Sciatic nerve (tissue), 2 donors: ENCODE measurements at regions not wholly inside any gene's neighbourhood (a gene's known extent, or its start where the extent isn't known, plus 50 kb on each side); places are given as distances from the start of the nearest gene placed in this dataset.
"Not testable (repeated sequence)": the region's sequence is repeated elsewhere in the genome, so short reads cannot be mapped to it uniquely, and the experiment has no call there.

Experiments
- ATAC-seq: fragments of 200-7000 bp; cut with Tn5 transposase; one replicate; pipeline ENCODE4 v1.9.1; 2020; ENCODE audit warnings: mild to moderate bottlenecking, moderate library complexity
- DNase-seq: peaks from one replicate; pipeline ENCODE4 v3.0.0-alpha.2; 2020; ENCODE audit warnings: low spot score
- intact Hi-C: fragments of 100-400 bp; cut with DNase I; formaldehyde crosslinking; loops from one replicate; pipeline ENCODE4 v1.14.2; 2022
- donor health status: DM: no; HTN: no; CAD: no.
- donor health status: DM: no; HTN: no; CAD: no.

DNA sequence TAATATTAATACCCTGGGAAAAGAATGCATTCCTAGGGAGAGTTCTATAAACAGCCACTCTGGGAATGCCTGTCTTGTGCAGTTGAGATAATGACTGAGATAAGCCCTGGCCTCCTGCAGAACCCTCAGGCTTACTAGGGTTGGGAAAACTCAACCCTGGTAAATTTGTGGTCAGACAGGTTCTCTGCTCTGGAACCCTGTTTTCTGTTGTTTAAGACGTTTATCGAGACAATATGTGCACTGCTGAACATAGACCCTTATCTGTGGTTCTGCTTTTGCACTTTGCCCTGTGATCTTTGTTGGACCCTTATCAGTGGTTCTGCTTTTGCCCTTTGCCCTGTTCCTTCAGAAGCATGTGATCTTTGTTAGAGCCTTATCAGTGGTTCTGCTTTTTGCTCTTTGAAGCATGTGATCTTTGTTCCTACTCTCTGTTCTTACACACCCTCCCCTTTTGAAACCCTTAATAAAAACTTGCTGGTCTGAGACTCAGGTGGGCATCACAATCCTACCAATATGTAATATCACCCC, 2754.0 kb downstream of the PCDH9 start:
- ATAC-seq, intact Hi-C loops, DNase-seq: not testable (repeated sequence)

DNA sequence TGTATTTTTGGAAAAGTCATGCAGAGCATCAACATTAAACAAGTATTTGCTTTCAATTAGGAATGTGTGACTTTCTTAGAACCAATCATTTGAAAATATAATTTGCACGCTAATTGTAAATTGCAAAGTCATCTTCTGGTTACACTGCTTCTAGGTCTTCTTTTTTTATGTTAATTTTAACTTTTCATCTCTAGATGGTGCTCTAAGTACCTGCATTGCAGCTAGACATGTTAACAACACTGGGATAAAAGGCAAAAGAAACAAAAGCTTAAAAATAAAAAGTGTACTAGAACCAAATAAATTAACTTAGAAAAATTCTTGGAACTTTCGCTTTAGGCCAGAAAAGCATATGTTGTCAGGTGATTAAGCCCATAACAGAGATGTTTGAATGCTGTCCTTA, 2758.2 kb downstream of the PCDH9 start:
- ATAC-seq: no peak
- intact Hi-C loops: no loop called here
- DNase-seq: no peak

DNA sequence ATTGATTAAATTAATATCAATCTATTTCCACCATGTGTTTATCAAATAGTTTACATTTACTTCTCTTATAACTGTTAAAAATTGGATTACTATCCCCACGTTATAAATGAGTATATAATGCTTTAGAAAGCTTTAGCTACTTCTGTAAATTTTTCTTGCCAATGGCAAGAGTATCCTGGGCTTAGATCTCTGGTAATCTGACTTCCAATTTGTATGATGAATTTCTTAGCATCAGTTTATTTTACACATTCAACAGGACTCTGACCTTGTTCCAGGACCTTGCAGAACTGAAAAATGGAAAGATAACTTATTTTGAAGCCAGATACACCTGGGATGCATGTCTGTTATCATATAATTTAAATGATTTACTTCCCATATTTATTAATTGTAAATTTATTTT, 2759.4 kb downstream of the PCDH9 start:
- DNase-seq (no peak), ATAC-seq (no peak)
- intact Hi-C loops: no loop called here

DNA sequence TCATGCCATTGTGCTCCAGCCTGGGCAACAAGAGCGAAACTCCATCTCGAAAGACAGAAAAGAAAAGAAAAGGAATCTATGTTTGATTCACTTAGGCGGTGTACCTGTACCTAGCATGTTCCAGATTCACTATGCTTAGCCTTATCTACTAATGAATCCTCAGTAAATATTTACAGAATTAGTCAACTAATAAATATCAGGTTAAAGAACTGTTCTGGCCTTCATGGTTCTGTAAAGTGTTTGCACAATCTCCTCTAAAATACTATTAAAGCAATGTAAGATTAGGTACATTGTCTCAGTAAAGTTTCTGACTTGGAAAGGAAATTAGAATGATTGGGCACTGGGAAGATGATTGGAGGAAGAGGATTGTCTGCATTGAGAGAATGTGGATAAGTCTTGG, 2770.4 kb downstream of the PCDH9 start:
- DNase-seq (no peak), ATAC-seq (no peak)
- intact Hi-C loops: no loop called here

DNA sequence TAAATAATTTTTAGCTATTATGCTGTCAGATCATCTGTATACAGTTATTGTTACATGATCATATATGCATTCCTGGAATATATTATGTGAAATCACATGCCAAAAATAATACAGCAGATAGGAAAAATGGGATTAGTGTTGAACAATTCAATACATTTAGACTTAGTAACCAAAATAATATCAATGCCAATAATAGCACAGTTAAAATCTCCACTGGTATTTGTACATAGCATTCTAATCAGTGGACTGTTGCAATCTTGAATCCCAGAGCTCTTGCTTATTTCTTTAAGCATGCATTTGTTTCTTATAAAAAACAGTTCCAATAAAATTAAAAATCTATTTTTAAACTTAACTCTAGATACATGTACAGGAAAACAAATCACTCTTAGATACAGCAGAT, 2772.2 kb downstream of the PCDH9 start:
- ATAC-seq (no peak), DNase-seq (no peak)
- intact Hi-C loops: no loop called here

DNA sequence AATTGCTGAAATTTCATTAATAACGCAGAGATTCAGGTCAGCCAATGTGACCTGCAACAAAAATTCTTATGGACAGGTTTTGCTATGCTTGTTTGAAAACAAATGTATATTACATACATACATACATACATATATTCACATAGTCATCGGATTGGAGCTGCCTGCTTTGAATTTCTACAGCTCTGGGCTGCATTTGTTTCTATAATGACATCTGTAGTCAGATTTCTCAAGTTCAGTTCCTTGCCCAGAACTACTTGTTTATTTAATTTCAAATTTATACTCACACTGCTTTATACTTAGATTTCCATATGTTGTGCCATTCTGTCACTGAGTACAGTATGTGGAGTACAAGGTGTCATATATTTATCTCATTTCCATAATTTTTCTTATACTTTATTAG, 2775.0 kb downstream of the PCDH9 start:
- intact Hi-C loops: no loop called here
- ATAC-seq: no peak

DNA sequence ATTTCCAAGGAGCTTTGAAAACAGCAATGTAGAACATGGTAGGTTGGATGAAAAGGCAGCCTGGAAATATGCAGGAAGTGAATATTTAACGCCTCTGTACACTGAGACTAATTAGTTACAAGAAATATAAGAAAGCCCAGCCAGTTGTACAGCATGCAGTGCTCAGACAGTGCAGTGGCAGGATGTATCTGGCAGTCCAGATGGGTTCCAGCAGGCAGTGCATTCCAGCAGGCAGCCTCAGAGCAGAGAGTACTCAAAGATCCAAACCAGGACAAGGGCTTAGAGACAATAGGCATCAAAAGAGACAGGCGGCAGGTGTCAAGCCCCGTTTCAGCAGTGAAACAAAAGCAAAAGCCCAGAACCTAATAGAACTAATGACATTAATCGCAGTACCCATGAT, 2776.3 kb downstream of the PCDH9 start:
- DNase-seq: no peak
- ATAC-seq: no peak
- intact Hi-C loops: no loop called here

More for the DNA sequence above, 2775.0 kb downstream of the PCDH9 start:
- DNase-seq: no peak

DNA sequence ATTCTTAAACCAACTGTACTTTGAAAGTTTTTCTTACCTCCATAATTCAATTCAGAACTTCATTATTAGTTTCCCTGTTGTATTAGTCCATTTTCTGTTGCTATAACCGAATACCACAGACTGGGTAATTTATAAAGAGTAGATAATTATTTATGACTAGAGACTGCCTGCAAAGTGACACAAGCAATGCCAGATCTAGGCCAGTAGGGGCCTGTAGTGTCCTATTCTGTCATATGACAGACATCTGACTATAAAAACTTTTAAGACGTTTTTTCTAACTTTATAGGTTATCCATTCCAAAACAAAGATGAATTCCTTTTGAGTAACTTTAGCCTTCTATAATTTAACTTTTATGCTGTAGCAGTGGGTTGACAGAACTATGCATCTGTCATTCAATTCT, 2783.8 kb downstream of the PCDH9 start:
- ATAC-seq (no peak), DNase-seq (no peak)
- intact Hi-C loops: no loop called here

DNA sequence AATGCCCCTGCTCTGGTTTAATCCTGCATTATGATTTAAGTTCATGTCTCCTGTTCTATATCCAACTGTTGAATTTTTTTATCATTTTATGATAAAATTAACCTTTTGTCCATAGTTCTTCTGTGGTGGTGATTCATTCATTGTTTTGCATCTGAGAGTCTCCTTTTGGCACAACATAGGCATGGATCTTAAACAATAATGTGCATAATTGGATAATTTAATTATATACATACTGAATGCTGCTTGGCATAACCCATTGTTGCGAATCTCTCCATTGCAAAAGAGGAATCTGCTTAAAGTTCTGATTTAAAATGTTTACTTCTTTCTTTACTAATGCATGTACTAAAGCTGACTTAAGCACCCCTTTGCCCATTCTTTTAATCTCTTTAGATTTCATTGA, 2788.4 kb downstream of the PCDH9 start:
- intact Hi-C loops: no loop called here
- ATAC-seq (no peak), DNase-seq (no peak)

DNA sequence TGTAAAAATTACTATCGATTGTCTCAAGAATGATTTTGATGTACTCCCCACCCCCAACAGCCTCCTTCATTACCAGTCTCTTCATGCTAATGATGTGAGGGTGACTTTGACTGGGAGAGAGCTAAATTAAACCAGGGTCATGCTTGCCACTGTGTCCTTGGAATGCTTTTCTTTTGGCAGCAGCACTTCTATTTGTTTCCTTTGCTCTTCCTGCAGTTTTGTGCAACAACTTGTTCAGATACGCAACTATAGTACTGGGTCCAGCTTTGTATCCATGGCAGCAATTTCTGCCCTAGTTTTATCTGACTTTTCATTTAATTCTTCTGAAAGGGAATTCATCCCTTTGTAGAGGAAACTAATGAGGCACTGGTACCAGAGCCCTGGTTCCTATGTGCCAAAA, 2792.1 kb downstream of the PCDH9 start:
- no peak for ATAC-seq
- intact Hi-C loops: no loop called here
- DNase-seq: no peak

DNA sequence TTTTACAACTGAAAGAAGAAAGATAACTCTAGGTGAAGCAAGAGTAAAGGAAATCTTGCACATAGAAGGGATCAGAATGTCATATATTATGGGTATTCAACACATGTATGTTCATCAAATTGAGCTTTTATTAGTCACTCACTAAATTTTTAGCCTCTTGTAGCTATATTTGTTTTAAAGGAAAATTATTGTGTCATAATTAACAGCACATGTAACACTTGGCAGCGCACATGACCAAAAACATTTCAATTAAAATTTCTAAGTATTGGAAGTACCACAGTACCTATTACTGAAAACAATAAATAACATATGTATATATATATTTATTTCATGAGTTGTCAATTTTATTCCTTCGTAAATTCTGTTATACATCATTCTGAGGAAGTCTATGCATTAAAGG, 2800.4 kb downstream of the PCDH9 start:
- intact Hi-C loops: no loop called here
- ATAC-seq (no peak), DNase-seq (no peak)

DNA sequence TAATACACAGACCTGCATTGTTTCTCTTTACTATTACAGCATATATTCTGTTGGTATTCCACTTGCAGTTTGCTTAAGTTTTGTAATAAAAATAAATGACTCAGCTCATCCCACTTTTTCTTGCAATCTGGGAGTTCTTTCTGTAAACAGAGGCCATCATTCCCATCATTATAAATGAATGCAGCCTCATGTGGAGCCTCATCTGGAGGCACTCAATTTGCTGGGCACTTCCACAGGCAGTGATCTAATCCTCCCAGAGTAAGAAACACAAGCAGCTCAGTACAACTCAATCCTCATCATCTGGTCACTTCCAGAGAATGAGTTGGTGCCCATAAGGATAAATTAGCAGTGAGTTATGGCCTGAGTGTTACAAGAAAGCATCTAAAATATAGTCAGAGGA, 2801.9 kb downstream of the PCDH9 start:
- intact Hi-C loops: no loop called here
- ATAC-seq (no peak), DNase-seq (no peak)

DNA sequence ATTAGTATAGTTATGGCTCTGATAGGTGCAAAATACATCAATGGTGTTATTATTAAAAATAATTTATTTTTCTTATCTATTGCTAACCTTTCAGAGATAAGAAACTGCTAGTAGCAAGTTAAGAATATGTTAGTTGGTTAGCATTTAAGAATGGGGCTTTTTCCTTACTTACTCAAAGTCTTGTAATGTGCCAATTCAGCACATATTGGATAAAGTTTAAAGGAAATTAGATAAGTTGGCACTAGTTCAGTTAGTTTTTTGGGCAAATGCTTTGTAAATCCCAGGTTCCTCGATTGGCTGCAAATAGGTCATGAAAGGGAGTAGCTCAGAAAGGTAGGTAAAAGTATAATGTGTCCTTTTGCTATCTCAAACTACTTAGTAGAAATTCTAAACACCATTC, 2806.7 kb downstream of the PCDH9 start:
- DNase-seq: no peak
- no peak for ATAC-seq
- intact Hi-C loops: no loop called here

DNA sequence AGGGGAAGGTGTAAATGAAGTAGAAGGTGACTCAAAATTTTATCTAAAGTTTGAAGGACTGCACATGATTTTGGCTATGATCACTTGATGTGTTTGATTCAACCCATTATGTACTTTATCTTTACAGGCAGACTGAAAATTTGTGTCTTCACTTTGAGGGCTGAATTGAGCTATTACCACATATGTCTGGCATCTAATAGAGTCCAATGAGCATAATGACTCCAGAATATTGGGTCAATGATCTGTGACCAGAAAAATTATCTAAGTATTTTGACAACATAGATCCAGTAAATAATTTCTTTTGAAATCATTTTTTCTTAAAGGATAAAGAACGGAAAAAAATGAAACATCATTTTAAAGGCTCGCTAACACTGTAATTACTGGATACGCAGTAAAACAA, 2810.0 kb downstream of the PCDH9 start:
- no peak for DNase-seq

DNA sequence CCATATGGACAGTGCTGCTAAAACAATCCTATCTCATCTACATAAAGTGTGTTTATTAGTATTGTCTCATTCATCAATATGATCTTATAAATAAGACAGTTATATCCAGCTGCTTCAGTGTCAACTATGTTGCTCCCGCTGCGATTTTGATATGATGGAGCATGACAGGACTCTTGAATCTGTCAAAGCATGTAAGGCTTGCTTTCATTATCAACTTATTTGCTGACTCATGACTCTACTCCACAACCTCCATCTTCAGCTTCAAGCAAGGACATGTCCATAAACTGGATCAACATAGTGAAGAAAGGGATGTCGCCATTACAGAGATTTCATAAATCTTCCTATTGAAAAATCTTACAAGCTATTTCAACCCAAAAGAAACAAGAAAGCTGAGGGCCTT, 2812.6 kb downstream of the PCDH9 start:
- intact Hi-C loops: no loop called here
- ATAC-seq (no peak), DNase-seq (no peak)

More for the DNA sequence above, 2810.0 kb downstream of the PCDH9 start:
- intact Hi-C loops: no loop called here
- ATAC-seq: no peak

DNA sequence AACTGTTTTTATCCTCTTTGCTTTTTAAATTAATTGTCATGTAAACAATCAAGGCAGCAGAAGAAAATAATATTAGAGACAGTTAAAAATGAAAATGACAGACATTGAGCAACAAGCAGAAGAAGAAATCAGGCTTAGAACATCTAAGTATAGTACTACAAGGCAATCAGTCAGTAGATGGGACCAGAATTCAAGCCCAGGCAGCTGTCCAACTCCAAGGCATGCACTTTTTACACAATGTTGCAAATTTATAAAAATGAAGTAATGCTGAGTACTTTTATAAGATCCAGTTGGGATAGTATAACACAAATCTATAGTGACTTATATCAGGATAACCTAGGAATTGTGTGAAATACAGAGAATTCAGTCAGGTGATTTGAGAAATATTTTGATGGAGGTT, 2815.8 kb downstream of the PCDH9 start:
- ATAC-seq: no peak
- intact Hi-C loops: no loop called here
- no peak for DNase-seq

DNA sequence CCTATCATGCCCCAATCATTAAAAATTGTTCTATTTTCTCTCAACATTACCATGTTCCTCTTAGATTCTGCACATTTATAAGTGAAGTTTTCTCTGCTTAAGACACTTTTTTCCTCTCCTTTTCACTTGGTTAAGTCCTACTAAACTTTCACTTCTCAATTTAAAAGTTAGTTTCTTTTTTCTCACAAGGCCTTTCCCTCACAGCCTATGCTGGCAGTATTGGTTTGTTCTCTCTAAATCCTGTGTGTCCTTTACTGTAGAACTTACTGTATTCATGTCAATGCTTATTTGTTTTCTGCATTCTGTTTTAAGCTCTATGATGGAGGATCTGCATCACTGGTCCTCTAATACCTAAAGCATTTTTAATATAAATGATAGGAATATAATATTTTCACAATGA, 2816.6 kb downstream of the PCDH9 start:
- DNase-seq: no peak
- intact Hi-C loops: no loop called here
- ATAC-seq: no peak

DNA sequence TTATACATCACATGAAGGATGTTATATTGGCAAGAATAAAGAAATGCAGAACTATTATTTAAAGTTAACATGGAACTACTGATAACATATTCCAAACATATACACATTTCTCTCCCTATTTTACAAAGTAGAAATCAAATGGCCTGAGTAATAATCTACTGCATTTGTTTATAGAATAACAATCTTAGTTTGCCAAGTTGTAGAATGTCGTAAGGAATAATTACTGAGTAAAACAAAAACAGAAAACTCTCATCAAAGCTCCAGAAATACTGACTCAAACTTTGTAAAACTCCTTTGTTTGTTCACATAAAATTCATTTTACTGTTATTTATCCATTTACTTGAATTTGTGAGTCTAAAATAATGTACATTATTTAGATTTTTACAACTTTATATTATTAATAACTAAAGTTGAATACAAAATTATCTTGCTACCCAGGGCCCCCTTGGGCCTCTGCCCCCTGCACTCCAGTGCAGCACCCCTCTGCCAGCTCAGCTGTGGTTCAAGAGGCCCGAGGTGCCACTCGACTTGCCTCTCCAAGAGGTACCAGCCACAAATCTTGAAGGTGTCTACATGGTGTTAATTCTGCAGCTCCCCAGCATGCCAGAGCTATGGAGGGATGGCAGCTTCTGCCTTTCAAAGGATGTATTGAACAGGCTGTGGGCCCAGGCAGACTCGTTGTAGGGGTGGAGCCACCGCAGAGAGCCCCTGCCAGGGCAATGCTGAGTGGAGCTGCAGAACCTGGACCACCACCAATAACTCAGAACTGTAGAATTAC, 2819.7 kb downstream of the PCDH9 start:
- no peak for DNase-seq
- intact Hi-C loops: no loop called here
- ATAC-seq: no peak

DNA sequence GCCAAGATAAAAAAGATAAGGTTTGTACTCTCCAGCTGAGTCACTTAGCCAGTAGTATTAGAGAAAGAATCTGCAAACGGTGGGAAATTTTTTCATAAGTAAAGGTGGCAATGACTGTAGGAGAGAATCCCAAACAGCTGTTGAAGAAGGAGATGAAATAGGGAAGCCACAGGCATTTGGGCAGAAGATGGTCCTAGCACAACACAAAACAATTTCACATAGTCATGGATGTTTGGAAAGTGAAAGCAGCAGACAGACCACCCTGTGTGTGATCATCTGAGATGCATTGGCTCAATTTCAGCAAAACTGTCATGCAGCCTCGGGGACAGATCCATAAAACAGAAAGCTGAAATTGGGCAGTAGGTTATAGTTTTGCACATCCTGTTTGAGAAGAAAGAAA, 2832.4 kb downstream of the PCDH9 start:
- intact Hi-C loops: no loop called here
- ATAC-seq (no peak), DNase-seq (no peak)

DNA sequence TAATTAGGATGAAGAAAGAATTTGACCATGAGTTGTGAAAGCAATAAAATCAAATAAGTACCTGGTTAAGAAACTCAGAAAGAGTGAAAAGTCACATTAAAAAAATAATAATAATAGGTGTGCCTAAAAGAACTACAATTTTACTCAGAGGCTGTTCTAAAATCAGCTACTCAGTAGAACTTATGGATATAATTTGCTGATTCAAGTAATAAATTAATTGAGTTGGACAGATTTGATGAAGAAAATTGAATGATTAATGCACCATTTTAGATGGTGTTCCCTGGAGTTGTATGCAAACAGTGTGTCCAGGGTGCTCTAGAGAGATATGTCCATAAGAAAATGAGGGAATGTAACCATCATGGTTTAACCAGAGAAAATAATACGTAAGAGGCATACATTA, 2852.5 kb downstream of the PCDH9 start:
- intact Hi-C loops: no loop called here
- DNase-seq: no peak
- no peak for ATAC-seq

DNA sequence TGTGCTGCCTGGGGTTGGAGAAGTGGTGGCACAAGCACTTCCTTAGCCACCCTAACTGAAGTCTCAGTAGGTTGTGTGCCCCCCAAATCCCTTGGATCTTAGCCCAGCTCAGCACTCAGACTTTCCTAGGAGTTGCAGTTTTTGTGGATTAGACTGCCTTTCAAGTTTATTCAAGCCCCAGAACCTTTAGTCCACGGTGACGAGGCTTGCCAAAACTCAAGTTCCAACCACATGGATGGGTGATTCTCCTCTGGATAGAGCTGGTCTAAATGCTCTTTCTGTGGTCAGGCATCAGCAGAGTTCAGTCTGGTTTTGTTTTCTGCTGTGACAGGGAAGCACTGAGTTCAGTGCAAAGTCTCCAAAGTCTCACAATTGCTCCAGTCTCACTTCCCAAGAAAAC, 2858.7 kb downstream of the PCDH9 start:
- DNase-seq: no peak
- ATAC-seq: no peak
- intact Hi-C loops: loop anchor here (5.0 kb wide), 1 partner anchor 471 kb away; no protein-coding TSS in a partner anchor
